Common myeloid progenitor, CD34-positive (primary cell): ENCODE measurements at regions not wholly inside any gene's neighbourhood (a gene's known extent, or its start where the extent isn't known, plus 50 kb on each side); places are given as distances from the start of the nearest gene placed in this dataset.
"Not testable (repeated sequence)": the region's sequence is repeated elsewhere in the genome, so short reads cannot be mapped to it uniquely, and the experiment has no call there.

Source experiments
- CTCF ChIA-PET: fragments of 350-600 bp; sonication (Branson Sonifier 250); formaldehyde crosslinking; loops from one replicate; lab custom pipeline; 2021; ENCODE audit warnings: antibody characterized with exemption; lab: Charles Lee
- POLR2A ChIA-PET: fragments of 350-600 bp; sonication (Branson Sonifier 250); formaldehyde crosslinking; loops from one replicate; lab custom pipeline; 2021; ENCODE audit warnings: antibody characterized with exemption; lab: Charles Lee
- DNase-seq, 3 donors: peaks; one replicate each; pipeline versions ENCODE4 v3.0.0 to v3.0.0-alpha.2; 2013
- H3K27ac ChIP-seq, 2 experiments: 1 replicate in 1 of 2; 2 replicates in 1 of 2; pipeline ENCODE4 v1.7.0; 2013; ENCODE audit warnings: inconsistent platforms in 2 of 2, low read length in 2 of 2, mild to moderate bottlenecking in 2 of 2, low read depth in 1 of 2, moderate library complexity in 1 of 2; ENCODE audit not compliant: severe bottlenecking in 2 of 2, insufficient read depth in 1 of 2, poor library complexity in 1 of 2
- H3K27me3 ChIP-seq, 5 experiments: replicated peaks in 2 of 5; 1 replicate in 3 of 5; 2 replicates in 2 of 5; pipeline versions ENCODE4 v1.6.1 to v1.7.0; 2013; ENCODE audit warnings: low read length in 4 of 5, mild to moderate bottlenecking in 2 of 5, moderate library complexity in 2 of 5, inconsistent platforms in 1 of 5; ENCODE audit not compliant: insufficient read depth in 5 of 5, control insufficient read depth in 4 of 5
- H3K36me3 ChIP-seq, 4 experiments: 1 replicate in 2 of 4; 2 replicates in 2 of 4; pipeline versions ENCODE4 v1.6.1 to v1.7.0; 2013; ENCODE audit warnings: low read length in 3 of 4, control low read depth in 1 of 4, mild to moderate bottlenecking in 1 of 4; ENCODE audit not compliant: control insufficient read depth in 4 of 4, insufficient read depth in 4 of 4
- H3K4me1 ChIP-seq, 4 experiments: 1 replicate in 3 of 4; 2 replicates in 1 of 4; pipeline versions ENCODE4 v1.6.1 to v1.7.1; 2013; ENCODE audit warnings: low read length in 3 of 4, mild to moderate bottlenecking in 3 of 4, control low read depth in 1 of 4, inconsistent platforms in 1 of 4, moderate library complexity in 1 of 4; ENCODE audit not compliant: control insufficient read depth in 4 of 4, insufficient read depth in 4 of 4; ENCODE audit errors: control extremely low read depth in 1 of 4
- H3K4me3 ChIP-seq, 7 experiments: 1 replicate in 4 of 7; 2 replicates in 3 of 7; pipeline versions ENCODE4 v1.5.1 to v1.7.0; 2013; ENCODE audit warnings: mild to moderate bottlenecking in 7 of 7, low read length in 6 of 7, moderate library complexity in 6 of 7, inconsistent platforms in 2 of 7, low read depth in 2 of 7, control low read depth in 1 of 7; ENCODE audit not compliant: insufficient read depth in 4 of 7, control insufficient read depth in 1 of 7; ENCODE audit errors: extremely low read depth in 1 of 7
- H3K9me3 ChIP-seq, 5 experiments: 1 replicate in 4 of 5; 2 replicates in 1 of 5; pipeline versions ENCODE4 v1.6.1 to v1.7.1; 2013; ENCODE audit warnings: low read length in 4 of 5, mild to moderate bottlenecking in 2 of 5, inconsistent platforms in 1 of 5, low read depth in 1 of 5, moderate library complexity in 1 of 5; ENCODE audit not compliant: control insufficient read depth in 4 of 5, insufficient read depth in 2 of 5; ENCODE audit errors: control extremely low read depth in 1 of 5
- WGBS: methylation state at CpG from one replicate; pipeline ENCODE4 v1.1.5; 2013; ENCODE audit not compliant: insufficient coverage; 5-methylcytosine and 5-hydroxymethylcytosine counted together

DNA sequence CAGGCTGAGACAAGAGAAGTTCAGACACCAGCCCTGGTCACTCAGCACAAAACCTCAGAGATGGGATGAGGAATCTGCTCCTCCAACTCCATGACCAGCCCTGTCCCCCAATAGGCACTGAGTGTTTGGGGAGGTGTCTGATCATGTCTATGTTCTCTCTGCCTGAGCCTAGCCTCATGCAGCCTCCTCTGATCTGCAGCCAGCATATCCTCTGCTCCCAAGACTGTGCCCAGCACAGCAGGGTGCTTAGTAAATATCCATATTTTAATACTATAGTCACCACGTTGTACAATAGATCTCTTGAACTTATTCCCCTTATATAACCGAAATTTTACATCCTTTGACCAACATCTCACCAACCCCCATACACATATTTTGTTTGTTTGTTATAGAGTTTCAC lies 202.9 kb downstream of the MATN1 start:
- ChIA-PET POLR2A (no interaction called here), CTCF (no interaction called here)
- no peak for DNase-seq
- WGBS: 60% methylated on average over 1 of the region's 2 CpGs
- Histone ChIP-seq H3K4me1 (no peaks in the 10 kb centered on the region), H3K4me3 (no peak overlapping the region), H3K27ac (no peak overlapping the region), H3K36me3 (no peaks in the 10 kb centered on the region), H3K27me3 (peaks cover 0 to 27% (median 3%) of the 10 kb centered on the region in 5 experiments), H3K9me3 (no peaks in the 10 kb centered on the region)

DNA sequence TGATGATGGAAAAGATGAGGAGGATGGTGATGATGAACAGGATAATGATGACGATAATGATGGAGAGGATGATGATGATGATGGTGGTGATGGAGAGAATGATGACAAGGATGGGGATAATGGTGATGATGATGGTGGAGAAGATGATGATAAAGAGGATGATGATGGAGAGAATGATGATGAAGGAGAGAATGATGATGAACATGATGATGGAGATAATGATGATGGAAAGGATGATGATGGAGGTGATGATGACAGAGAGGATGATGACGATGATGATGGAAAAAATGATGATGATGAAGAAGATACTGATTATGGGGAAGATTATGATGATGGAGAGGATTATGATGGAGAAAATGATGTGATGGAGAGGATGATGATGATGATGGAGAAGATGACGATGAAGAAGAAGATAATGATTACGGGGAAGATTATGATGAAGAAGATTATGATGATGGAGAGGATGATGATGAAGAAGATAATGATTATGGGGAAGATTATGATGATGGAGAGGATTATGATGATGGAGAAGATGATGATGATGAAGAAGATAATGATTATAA lies 204.1 kb downstream of the MATN1 start:
- Histone ChIP-seq H3K27me3 (peaks cover 0 to 20% (median 3%) of the 10 kb centered on the region in 5 experiments), H3K27ac (no peak overlapping the region), H3K4me1 (no peaks in the 10 kb centered on the region), H3K36me3 (no peaks in the 10 kb centered on the region), H3K4me3 (no peak overlapping the region), H3K9me3 (no peaks in the 10 kb centered on the region)
- POLR2A ChIA-PET: no interaction called here
- CTCF ChIA-PET: no interaction called here
- WGBS: 95% methylated on average over 4 of the region's 4 CpGs
- no peak for DNase-seq

DNA sequence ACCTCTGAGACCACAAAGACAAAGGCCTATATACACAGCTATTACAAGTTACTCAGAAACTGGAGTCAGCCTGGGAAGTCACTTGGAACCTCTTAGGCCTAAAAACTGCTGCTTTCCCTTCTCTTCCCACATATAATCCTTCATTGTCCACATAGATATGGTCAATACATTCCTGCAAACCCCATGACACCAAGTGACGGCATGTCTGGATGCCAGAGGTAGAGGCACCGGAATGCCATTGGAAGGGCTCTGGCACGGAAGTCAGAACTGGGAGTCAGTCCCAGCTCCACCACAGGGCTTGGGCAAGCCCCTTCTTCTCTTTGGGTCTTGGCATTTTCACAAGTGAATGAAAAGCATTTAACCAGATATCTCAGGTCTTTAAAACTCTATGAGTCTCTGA lies 204.7 kb downstream of the MATN1 start:
- H3K36me3 ChIP-seq: no peaks in the 10 kb centered on the region
- no peaks in the 10 kb centered on the region for H3K9me3 ChIP-seq
- no peak overlapping the region for H3K27ac ChIP-seq
- H3K4me3 ChIP-seq: no peak overlapping the region
- ChIA-PET POLR2A (no interaction called here), CTCF (no interaction called here)
- peaks cover 0 to 25% (median 2%) of the 10 kb centered on the region in 5 experiments for H3K27me3 ChIP-seq
- no peaks in the 10 kb centered on the region for H3K4me1 ChIP-seq
- 100% methylated on average over 2 of the region's 3 CpGs for WGBS
- DNase-seq: no peak

DNA sequence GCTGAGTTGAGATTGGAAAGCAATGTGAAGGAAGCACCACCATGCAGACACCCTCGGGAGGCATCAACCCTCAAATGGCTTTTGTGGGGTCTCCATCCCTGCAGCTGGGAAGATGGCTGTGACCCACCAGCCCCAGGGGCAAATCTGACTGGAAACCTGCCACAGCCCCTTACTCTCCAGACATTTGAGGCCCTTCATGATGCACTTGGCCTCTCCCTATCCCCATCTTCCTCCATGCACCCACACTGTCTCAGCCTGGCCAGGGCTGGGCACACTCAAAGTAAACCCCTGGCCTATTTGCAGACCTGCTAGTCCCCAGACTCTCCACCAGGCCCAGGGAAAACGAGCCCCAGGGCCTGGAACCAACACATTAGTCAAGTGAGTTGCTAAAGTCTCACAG lies 205.2 kb downstream of the MATN1 start:
- no peak for DNase-seq
- H3K36me3 ChIP-seq: no peaks in the 10 kb centered on the region
- CTCF ChIA-PET: no interaction called here
- H3K4me3 ChIP-seq: no peak overlapping the region
- 83% methylated on average over 2 of the region's 2 CpGs for WGBS
- peaks cover 0 to 29% (median 2%) of the 10 kb centered on the region in 5 experiments for H3K27me3 ChIP-seq
- H3K27ac ChIP-seq: no peak overlapping the region
- no peaks in the 10 kb centered on the region for H3K4me1 ChIP-seq
- H3K9me3 ChIP-seq: no peaks in the 10 kb centered on the region
- POLR2A ChIA-PET: no interaction called here

DNA sequence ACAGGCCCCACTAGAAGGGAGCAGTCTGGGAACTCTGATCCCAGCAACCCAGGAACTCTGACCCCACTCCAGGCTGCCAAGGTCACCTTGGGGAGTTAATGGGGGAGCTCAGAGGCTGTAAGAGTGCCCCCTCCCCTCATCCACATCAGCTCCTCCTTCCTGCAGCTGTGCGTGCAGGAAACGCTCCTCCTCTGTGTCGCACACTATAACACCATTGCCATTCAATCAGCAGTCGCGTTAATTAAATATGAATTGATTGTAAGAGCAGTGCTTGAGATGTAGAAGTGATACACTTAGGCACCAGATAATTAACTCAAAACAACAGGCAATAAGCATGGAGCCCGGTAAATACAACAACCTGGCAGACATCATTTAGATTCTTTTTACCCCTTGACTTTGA lies 205.7 kb downstream of the MATN1 start:
- POLR2A ChIA-PET: not testable (repeated sequence)

DNA sequence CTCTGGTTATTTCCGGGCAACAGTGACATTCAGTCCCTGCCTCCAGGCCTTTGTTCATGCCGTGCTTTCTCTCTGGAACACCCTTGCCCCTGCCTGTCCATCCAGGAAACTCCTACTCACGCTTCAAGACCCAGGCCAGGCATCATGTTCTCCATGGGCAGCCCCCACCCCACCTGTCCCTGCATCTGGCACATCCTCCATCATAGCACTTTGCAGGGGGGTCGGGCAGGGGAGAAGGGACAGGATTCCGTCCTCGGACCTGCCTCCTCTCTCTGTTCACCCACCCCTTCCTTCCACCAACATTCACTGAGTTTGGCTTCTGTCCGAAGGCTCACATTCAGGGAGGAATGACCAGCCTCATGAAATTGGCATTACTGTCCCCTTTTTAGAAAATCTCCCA lies 206.1 kb downstream of the MATN1 start:
- peaks cover 0 to 24% (median 1%) of the 10 kb centered on the region in 5 experiments for H3K27me3 ChIP-seq
- WGBS: no CpG with 5 or more reads among the region's 7 CpGs
- H3K36me3 ChIP-seq, CTCF ChIA-PET, DNase-seq, H3K4me3 ChIP-seq, H3K27ac ChIP-seq, H3K9me3 ChIP-seq, POLR2A ChIA-PET, H3K4me1 ChIP-seq: not testable (repeated sequence)

More for the DNA sequence above, 205.7 kb downstream of the MATN1 start:
- whole genome bisulfite sequencing: 100% methylated on average over 1 of the region's 6 CpGs
- H3K9me3 ChIP-seq, H3K27ac ChIP-seq, DNase-seq, H3K36me3 ChIP-seq, H3K4me1 ChIP-seq, CTCF ChIA-PET, H3K4me3 ChIP-seq: not testable (repeated sequence)
- H3K27me3 ChIP-seq: peaks cover 0 to 28% (median 2%) of the 10 kb centered on the region in 5 experiments

DNA sequence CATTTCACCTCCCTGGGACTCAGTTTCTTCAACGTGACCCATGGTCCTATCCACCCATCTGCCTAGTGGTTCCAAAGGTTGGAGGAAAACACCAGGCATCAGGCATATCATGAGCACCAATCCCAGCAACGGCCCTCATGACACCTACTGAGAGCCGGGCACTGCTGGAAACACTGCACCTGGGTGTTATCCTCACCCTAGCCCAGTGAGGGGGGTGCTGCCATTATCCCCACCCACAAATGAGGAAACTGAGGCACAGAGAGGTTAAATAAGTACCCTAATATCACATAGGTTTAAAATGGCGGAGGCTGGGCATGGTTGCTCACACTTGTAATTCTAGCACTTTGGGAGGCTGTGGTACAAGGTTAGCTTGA lies 206.9 kb downstream of the MATN1 start:
- POLR2A ChIA-PET: no interaction called here
- CTCF ChIA-PET: no interaction called here
- Histone ChIP-seq H3K27ac (no peak overlapping the region), H3K4me1 (no peaks in the 10 kb centered on the region), H3K9me3 (no peaks in the 10 kb centered on the region), H3K4me3 (no peak overlapping the region), H3K27me3 (peaks cover 0 to 22% (median 0%) of the 10 kb centered on the region in 5 experiments), H3K36me3 (no peaks in the 10 kb centered on the region)
- DNase-seq: no peak
- WGBS: 84% methylated on average over 4 of the region's 4 CpGs
